ENCODE measurements at regions not wholly inside any gene's neighbourhood (a gene's known extent, or its start where the extent isn't known, plus 50 kb on each side); places are given as distances from the start of the nearest gene placed in this dataset.

DNA sequence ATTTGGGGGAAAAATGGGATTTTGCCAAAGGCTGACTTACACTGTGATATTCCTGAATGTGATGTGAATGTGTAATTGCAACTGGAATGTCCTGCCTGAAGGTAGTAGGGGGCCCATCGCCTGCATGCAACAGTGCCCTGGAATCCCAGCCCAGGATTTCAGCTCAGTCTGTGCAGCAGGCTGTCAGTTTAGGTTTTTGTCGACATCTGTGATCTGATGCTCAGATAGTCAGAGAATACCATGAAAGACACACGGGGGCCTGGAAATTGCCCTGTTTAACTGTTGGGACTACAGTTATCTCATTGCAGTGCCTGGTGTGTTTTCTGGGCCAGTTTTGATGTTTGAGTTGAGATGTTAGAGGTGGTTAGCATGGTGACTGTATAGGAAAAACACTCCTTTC is 84.5 kb upstream of the HK2 start:
- TF ChIP-seq POLR2A (IDR thresholded peaks at IDR 0.05; ENCODE audit: low read depth, low read length) (no peak), POLR2AphosphoS5 (IDR thresholded peaks at IDR 0.05; ENCODE audit: low read depth, low read length) (no peak), TAF1 (IDR thresholded peaks at IDR 0.05; ENCODE audit: low read depth, low read length) (no peak), POU2F2 (IDR thresholded peaks at IDR 0.05; ENCODE audit: low read depth, low read length) (no peak), PAX5 (IDR thresholded peaks at IDR 0.05; ENCODE audit: insufficient read depth, low read length, severe bottlenecking) (no peak), SPI1 (IDR thresholded peaks at IDR 0.05; ENCODE audit: low read depth, low read length) (no peak)
